ENCODE measurements at regions not wholly inside any gene's neighbourhood (a gene's known extent, or its start where the extent isn't known, plus 50 kb on each side); places are given as distances from the start of the nearest gene placed in this dataset.

DNA sequence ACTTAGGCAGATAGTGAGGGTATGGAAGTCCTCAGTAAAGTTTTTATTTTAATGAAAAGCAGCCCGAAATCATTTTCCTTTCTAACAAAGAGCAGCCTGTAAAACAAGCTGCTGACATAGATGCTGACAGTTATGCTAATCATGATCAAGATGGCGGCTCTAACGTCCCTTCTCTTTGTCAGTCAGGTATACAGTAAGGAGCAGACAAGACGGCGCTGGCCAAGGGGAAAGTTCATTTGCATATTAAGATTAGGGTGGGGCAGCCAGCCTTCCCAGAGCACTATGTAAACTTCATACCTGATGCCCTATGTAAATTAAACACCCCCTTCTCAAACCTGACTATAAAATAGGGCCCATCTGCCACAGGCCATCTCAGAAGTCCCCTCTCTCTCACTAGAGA, 76.9 kb downstream of the MAGEB10 start:
- Histone ChIP-seq H3K4me1 (ENCODE audit: control insufficient read depth, insufficient read depth, low read length) (peaks cover 5% of the 10 kb centered on the region; the same call in 1 of the 2 replicates), H3K9me3 (ENCODE audit: control insufficient read depth, insufficient read depth, low read length) (no peaks in the 10 kb centered on the region), H3K9ac (ENCODE audit: low read depth, low read length) (no peak overlapping the region), H3K4me3 (ENCODE audit: low read depth, low read length) (no peak overlapping the region), H3K27me3 (ENCODE audit: control insufficient read depth, insufficient read depth, low read length) (peaks cover 56% of the 10 kb centered on the region), H3K27ac (ENCODE audit: low read depth, low read length) (no peak overlapping the region), H3K36me3 (ENCODE audit: control insufficient read depth, insufficient read depth, low read length) (no peaks in the 10 kb centered on the region)

DNA sequence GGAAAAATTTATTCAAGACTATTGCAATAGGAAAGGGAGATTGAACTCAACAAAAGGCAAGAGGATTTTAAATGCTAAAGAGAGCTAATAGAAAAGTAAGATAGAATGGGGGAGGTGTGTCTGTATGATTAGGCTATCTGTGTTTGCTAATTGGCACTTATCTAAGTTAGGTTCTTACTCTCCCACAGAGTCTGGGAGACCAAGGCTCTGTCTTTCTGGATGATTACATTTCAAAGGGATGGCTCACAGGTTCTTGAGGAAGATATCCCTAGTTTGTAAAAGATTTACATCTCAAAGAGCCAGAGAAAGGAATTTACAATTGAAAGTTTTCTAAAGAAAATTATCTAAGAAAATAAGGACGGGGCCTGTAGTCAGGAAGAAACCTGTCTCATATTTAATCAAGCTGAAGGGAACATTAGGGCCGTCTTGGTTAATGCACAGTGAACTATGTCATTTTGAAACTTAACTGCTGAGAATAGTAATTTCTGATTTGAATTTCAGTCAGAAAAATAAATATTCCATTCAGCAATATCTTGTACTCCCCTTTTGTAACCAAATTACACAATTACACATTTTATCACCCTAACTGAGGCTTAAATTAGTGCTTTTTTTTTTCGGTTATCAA, 75.8 kb downstream of the MAGEB10 start:
- Histone ChIP-seq H3K9me3 (ENCODE audit: control insufficient read depth, insufficient read depth, low read length) (no peaks in the 10 kb centered on the region), H3K4me3 (ENCODE audit: low read depth, low read length) (no peak overlapping the region), H3K4me1 (ENCODE audit: control insufficient read depth, insufficient read depth, low read length) (peaks cover 5% of the 10 kb centered on the region; the same call in 1 of the 2 replicates), H3K9ac (ENCODE audit: low read depth, low read length) (no peak overlapping the region), H3K27ac (ENCODE audit: low read depth, low read length) (no peak overlapping the region), H3K27me3 (ENCODE audit: control insufficient read depth, insufficient read depth, low read length) (peaks cover 67% of the 10 kb centered on the region), H3K36me3 (ENCODE audit: control insufficient read depth, insufficient read depth, low read length) (no peaks in the 10 kb centered on the region)

GRCh38 chrX:27882695-27883094, 74.9 kb downstream of the MAGEB10 start:
- no peaks in the 10 kb centered on the region for H3K9me3 ChIP-seq (ENCODE audit: control insufficient read depth, insufficient read depth, low read length)
- no peak overlapping the region for H3K9ac ChIP-seq (ENCODE audit: low read depth, low read length)
- H3K4me3 ChIP-seq (ENCODE audit: low read depth, low read length) = no peak overlapping the region
- no peak overlapping the region for H3K27ac ChIP-seq (ENCODE audit: low read depth, low read length)
- H3K4me1 ChIP-seq (ENCODE audit: control insufficient read depth, insufficient read depth, low read length) = peaks cover 5% of the 10 kb centered on the region; the same call in 1 of the 2 replicates
- H3K27me3 ChIP-seq (ENCODE audit: control insufficient read depth, insufficient read depth, low read length) = peaks cover 69% of the 10 kb centered on the region
- H3K36me3 ChIP-seq (ENCODE audit: control insufficient read depth, insufficient read depth, low read length) = no peaks in the 10 kb centered on the region

DNA sequence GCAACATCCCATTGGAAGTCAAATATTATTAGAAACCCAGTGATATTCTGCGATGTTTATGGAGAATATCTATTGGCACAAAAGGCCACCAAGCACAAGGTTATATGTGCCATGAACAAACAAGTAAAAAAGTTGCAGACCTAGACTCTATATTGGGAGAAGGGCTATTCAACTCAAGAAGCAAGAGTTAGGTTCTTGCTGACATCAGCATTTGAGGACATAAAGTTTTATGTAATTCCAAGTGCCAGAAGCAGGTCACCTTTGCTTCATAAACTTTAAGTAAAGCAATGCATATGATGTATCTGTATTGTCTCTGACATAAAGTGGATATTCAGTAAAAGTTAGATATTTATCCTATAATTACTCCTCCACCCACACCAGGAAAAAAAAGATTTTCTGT, 71.1 kb downstream of the MAGEB10 start:
- H3K9ac ChIP-seq (ENCODE audit: low read depth, low read length) = no peak overlapping the region
- H3K36me3 ChIP-seq (ENCODE audit: control insufficient read depth, insufficient read depth, low read length) = no peaks in the 10 kb centered on the region
- H3K4me3 ChIP-seq (ENCODE audit: low read depth, low read length) = no peak overlapping the region
- H3K27ac ChIP-seq (ENCODE audit: low read depth, low read length) = no peak overlapping the region
- peaks cover 71% of the 10 kb centered on the region for H3K27me3 ChIP-seq (ENCODE audit: control insufficient read depth, insufficient read depth, low read length)
- H3K9me3 ChIP-seq (ENCODE audit: control insufficient read depth, insufficient read depth, low read length) = peaks cover 4% of the 10 kb centered on the region; the same call in 1 of the 2 replicates
- H3K4me1 ChIP-seq (ENCODE audit: control insufficient read depth, insufficient read depth, low read length) = peaks cover 5% of the 10 kb centered on the region; the same call in 1 of the 2 replicates
